Fibroblast of lung (primary cell): ENCODE measurements at regions not wholly inside any gene's neighbourhood (a gene's known extent, or its start where the extent isn't known, plus 50 kb on each side); places are given as distances from the start of the nearest gene placed in this dataset.

ENCODE experiments used
- DNase-seq, 2 donors: peaks; one replicate each; pipeline versions ENCODE4 v3.0.0 to v3.0.0-alpha.2; 2010; ENCODE audit warnings: low read depth in 2 of 2
- H2AFZ ChIP-seq: 2 replicates; pipeline ENCODE4 v1.5.1; 2012; ENCODE audit warnings: low read length, control low read depth, inconsistent platforms
- H3K27ac ChIP-seq: 2 replicates; pipeline ENCODE4 v1.5.1; 2011; ENCODE audit warnings: low read length, control low read depth; ENCODE audit not compliant: insufficient read depth
- H3K27me3 ChIP-seq: 2 replicates; pipeline ENCODE4 v1.5.1; 2011; ENCODE audit warnings: mild to moderate bottlenecking, low read length; ENCODE audit not compliant: control insufficient read depth, insufficient read depth
- H3K36me3 ChIP-seq: 2 replicates; pipeline ENCODE4 v1.5.1; 2011; ENCODE audit warnings: low read length; ENCODE audit not compliant: control insufficient read depth, insufficient read depth
- H3K4me1 ChIP-seq: 2 replicates; pipeline ENCODE4 v1.5.1; 2011; ENCODE audit warnings: low read length; ENCODE audit not compliant: control insufficient read depth, insufficient read depth; ENCODE audit errors: extremely low read depth
- H3K4me2 ChIP-seq: 2 replicates; pipeline ENCODE4 v1.5.1; 2011; ENCODE audit warnings: low read length, control low read depth; ENCODE audit not compliant: insufficient read depth; ENCODE audit errors: extremely low read depth
- H3K4me3 ChIP-seq, 4 experiments: fragments of 200-600 bp in 1 of 4; sonication (generic) in 1 of 4; replicated peaks in 1 of 4; 2 replicates each; pipeline ENCODE4 v1.5.1; 2011 to 2016; ENCODE audit warnings: low read length in 4 of 4, low read depth in 3 of 4, mild to moderate bottlenecking in 3 of 4, control low read depth in 2 of 4, inconsistent platforms in 1 of 4, mixed read lengths in 1 of 4; ENCODE audit not compliant: insufficient read depth in 1 of 4; ENCODE audit errors: control extremely low read depth in 1 of 4
- H3K79me2 ChIP-seq: 2 replicates; pipeline ENCODE4 v1.5.1; 2012; ENCODE audit warnings: mild to moderate bottlenecking, low read length, inconsistent platforms; ENCODE audit not compliant: control insufficient read depth, insufficient read depth
- H3K9ac ChIP-seq: 2 replicates; pipeline ENCODE4 v1.5.1; 2011; ENCODE audit warnings: mild to moderate bottlenecking, low read length, control low read depth; ENCODE audit not compliant: insufficient read depth
- H3K9me3 ChIP-seq: 2 replicates; pipeline ENCODE4 v1.5.1; 2012; ENCODE audit warnings: low read depth, low read length; ENCODE audit not compliant: control insufficient read depth, insufficient read depth
- H4K20me1 ChIP-seq: 2 replicates; pipeline ENCODE4 v1.5.1; 2011; ENCODE audit warnings: low read length; ENCODE audit not compliant: control insufficient read depth, insufficient read depth; ENCODE audit errors: extremely low read depth
- CTCF ChIP-seq, 2 donors: IDR thresholded peaks in 1 of 2; conservative IDR thresholded peaks in 1 of 2; 1 replicate in 1 of 2; 2 replicates in 1 of 2; pipeline ENCODE4 v1.5.1; 2011 to 2012; ENCODE audit warnings: low read length in 2 of 2, control low read depth in 1 of 2, inconsistent platforms in 1 of 2, low read depth in 1 of 2, mild to moderate bottlenecking in 1 of 2
- EZH2 ChIP-seq: IDR thresholded peaks from 2 replicates; pipeline ENCODE4 v1.5.1; 2012; ENCODE audit warnings: low read length, control low read depth, mild to moderate bottlenecking; ENCODE audit errors: missing control alignments

- DNase-seq: no peak
- Histone ChIP-seq H3K27ac (no peak overlapping the region), H3K9me3 (no peaks in the 10 kb centered on the region), H3K4me3 (no peak overlapping the region), H2AFZ (no peak overlapping the region), H3K36me3 (no peaks in the 10 kb centered on the region), H3K27me3 (no peaks in the 10 kb centered on the region), H3K79me2 (no peaks in the 10 kb centered on the region), H3K4me2 (no peak overlapping the region), H3K9ac (no peak overlapping the region), H3K4me1 (no peaks in the 10 kb centered on the region), H4K20me1 (no peaks in the 10 kb centered on the region)
- no peak for TF ChIP-seq CTCF (conservative IDR thresholded peaks at IDR 0.05 in 1 of 2, IDR thresholded peaks at IDR 0.05 in 1 of 2; ENCODE audit: low read depth in 1 of 2, low read length in 2 of 2)
- no peak for TF ChIP-seq EZH2
Measured at GRCh38 chr16:77562497-77562896, 127.7 kb upstream of the ADAMTS18 start.

- Histone ChIP-seq H3K27ac (no peak overlapping the region), H3K9me3 (no peaks in the 10 kb centered on the region), H3K4me2 (no peak overlapping the region), H3K9ac (no peak overlapping the region), H2AFZ (no peak overlapping the region), H3K36me3 (no peaks in the 10 kb centered on the region), H3K79me2 (no peaks in the 10 kb centered on the region), H4K20me1 (no peaks in the 10 kb centered on the region), H3K4me1 (no peaks in the 10 kb centered on the region), H3K27me3 (no peaks in the 10 kb centered on the region), H3K4me3 (no peak overlapping the region)
- DNase-seq: peak; percentile 41 to 81
- TF ChIP-seq EZH2: no peak
- TF ChIP-seq CTCF (conservative IDR thresholded peaks at IDR 0.05 in 1 of 2, IDR thresholded peaks at IDR 0.05 in 1 of 2; ENCODE audit: low read depth in 1 of 2, low read length in 2 of 2): no peak
Measured at GRCh38 chr16:77564791-77565390, 130.1 kb upstream of the ADAMTS18 start.

- H3K4me2 ChIP-seq: no peak overlapping the region
- no peak for TF ChIP-seq EZH2
- TF ChIP-seq CTCF (conservative IDR thresholded peaks at IDR 0.05 in 1 of 2, IDR thresholded peaks at IDR 0.05 in 1 of 2; ENCODE audit: low read depth in 1 of 2, low read length in 2 of 2): no peak
- H3K9ac ChIP-seq: no peak overlapping the region
- H3K36me3 ChIP-seq: no peaks in the 10 kb centered on the region
- no peaks in the 10 kb centered on the region for H3K79me2 ChIP-seq
- no peak overlapping the region for H3K27ac ChIP-seq
- no peak for DNase-seq
- H3K27me3 ChIP-seq: no peaks in the 10 kb centered on the region
- no peaks in the 10 kb centered on the region for H4K20me1 ChIP-seq
- H2AFZ ChIP-seq: no peak overlapping the region
- H3K4me1 ChIP-seq: no peaks in the 10 kb centered on the region
- H3K9me3 ChIP-seq: no peaks in the 10 kb centered on the region
- no peak overlapping the region for H3K4me3 ChIP-seq
Measured at GRCh38 chr16:77569406-77569805, 134.6 kb upstream of the ADAMTS18 start.
